ENCODE measurements at regions not wholly inside any gene's neighbourhood (a gene's known extent, or its start where the extent isn't known, plus 50 kb on each side); places are given as distances from the start of the nearest gene placed in this dataset.

- Mint-ChIP-seq H3K27ac (no peak overlapping the region), H3K4me1 (ENCODE audit: low read depth) (no peaks in the 10 kb centered on the region), H3K4me3 (no peak overlapping the region), H3K27me3 (no peaks in the 10 kb centered on the region), H3K9me3 (peaks cover 6% of the 10 kb centered on the region), H3K36me3 (ENCODE audit: low read depth) (no peaks in the 10 kb centered on the region)
- Histone ChIP-seq H3K9me3 (ENCODE audit: control insufficient read depth in 1 of 2, insufficient read depth in 1 of 2, low read length in 2 of 2) (no peaks in the 10 kb centered on the region), H3K27me3 (ENCODE audit: control insufficient read depth in 1 of 2, insufficient read depth in 2 of 2, low read length in 2 of 2) (no peaks in the 10 kb centered on the region), H3K36me3 (ENCODE audit: insufficient read depth, low read length) (no peaks in the 10 kb centered on the region), H3K27ac (ENCODE audit: low read depth in 1 of 2, low read length in 2 of 2) (no peak overlapping the region), H3K4me3 (ENCODE audit: low read length) (no peak overlapping the region), H3K4me1 (ENCODE audit: insufficient read depth, low read length) (no peaks in the 10 kb centered on the region)
- ATAC-seq (ENCODE audit: poor library complexity) (no peak), DNase-seq (peak in 1 of 14 experiments; percentile 36)
- ChIA-PET POLR2A (no interaction called here), CTCF (no interaction called here)
- TF ChIP-seq CTCF (IDR thresholded peaks at IDR 0.05), result no peak
- intact Hi-C loops (cut with DNase I, micrococcal nuclease), result no loop called here
These were observed 1493.1 kb upstream of the FLRT2 start for GRCh38 chr14:84036840-84037239.

- no peaks in the 10 kb centered on the region for H3K36me3 ChIP-seq (ENCODE audit: insufficient read depth, low read length)
- no peaks in the 10 kb centered on the region for H3K9me3 ChIP-seq (ENCODE audit: control insufficient read depth in 1 of 2, insufficient read depth in 1 of 2, low read length in 2 of 2)
- no peaks in the 10 kb centered on the region for H3K4me1 ChIP-seq (ENCODE audit: insufficient read depth, low read length)
- Mint-ChIP-seq H3K27ac (no peak overlapping the region), H3K4me1 (ENCODE audit: low read depth) (no peaks in the 10 kb centered on the region), H3K9me3 (peaks cover 6% of the 10 kb centered on the region), H3K4me3 (no peak overlapping the region), H3K27me3 (no peaks in the 10 kb centered on the region), H3K36me3 (ENCODE audit: low read depth) (no peaks in the 10 kb centered on the region)
- ChIA-PET POLR2A (no interaction called here), CTCF (no interaction called here)
- no peak overlapping the region for H3K4me3 ChIP-seq (ENCODE audit: low read length)
- ATAC-seq (ENCODE audit: poor library complexity), result no peak
- H3K27me3 ChIP-seq (ENCODE audit: control insufficient read depth in 1 of 2, insufficient read depth in 2 of 2, low read length in 2 of 2), result no peaks in the 10 kb centered on the region
- H3K27ac ChIP-seq (ENCODE audit: low read depth in 1 of 2, low read length in 2 of 2), result no peak overlapping the region
- no peak for TF ChIP-seq CTCF (IDR thresholded peaks at IDR 0.05)
- intact Hi-C loops (cut with DNase I, micrococcal nuclease), result no loop called here
- DNase-seq, result no peak
These were observed 1492.4 kb upstream of the FLRT2 start for GRCh38 chr14:84037593-84037992.

- H3K4me1 ChIP-seq (ENCODE audit: insufficient read depth, low read length), result no peaks in the 10 kb centered on the region
- no peaks in the 10 kb centered on the region for H3K27me3 ChIP-seq (ENCODE audit: control insufficient read depth in 1 of 2, insufficient read depth in 2 of 2, low read length in 2 of 2)
- H3K36me3 ChIP-seq (ENCODE audit: insufficient read depth, low read length), result no peaks in the 10 kb centered on the region
- Mint-ChIP-seq H3K9me3 (peaks cover 11% of the 10 kb centered on the region), H3K4me1 (ENCODE audit: low read depth) (no peaks in the 10 kb centered on the region), H3K27ac (no peak overlapping the region), H3K4me3 (no peak overlapping the region), H3K27me3 (no peaks in the 10 kb centered on the region), H3K36me3 (ENCODE audit: low read depth) (no peaks in the 10 kb centered on the region)
- intact Hi-C loops (cut with DNase I, micrococcal nuclease), result no loop called here
- no peak for TF ChIP-seq CTCF (IDR thresholded peaks at IDR 0.05)
- H3K4me3 ChIP-seq (ENCODE audit: low read length), result no peak overlapping the region
- H3K27ac ChIP-seq (ENCODE audit: low read depth in 1 of 2, low read length in 2 of 2), result no peak overlapping the region
- ATAC-seq (ENCODE audit: poor library complexity) (no peak), DNase-seq (no peak)
- ChIA-PET CTCF (no interaction called here), POLR2A (no interaction called here)
- H3K9me3 ChIP-seq (ENCODE audit: control insufficient read depth in 1 of 2, insufficient read depth in 1 of 2, low read length in 2 of 2), result peaks cover 0 to 6% of the 10 kb centered on the region in 2 experiments
These were observed 1489.8 kb upstream of the FLRT2 start for GRCh38 chr14:84040101-84040500.

Data from CD4-positive, alpha-beta T cell (primary cell).